ENCODE measurements at regions not wholly inside any gene's neighbourhood (a gene's known extent, or its start where the extent isn't known, plus 50 kb on each side); places are given as distances from the start of the nearest gene placed in this dataset.

DNA sequence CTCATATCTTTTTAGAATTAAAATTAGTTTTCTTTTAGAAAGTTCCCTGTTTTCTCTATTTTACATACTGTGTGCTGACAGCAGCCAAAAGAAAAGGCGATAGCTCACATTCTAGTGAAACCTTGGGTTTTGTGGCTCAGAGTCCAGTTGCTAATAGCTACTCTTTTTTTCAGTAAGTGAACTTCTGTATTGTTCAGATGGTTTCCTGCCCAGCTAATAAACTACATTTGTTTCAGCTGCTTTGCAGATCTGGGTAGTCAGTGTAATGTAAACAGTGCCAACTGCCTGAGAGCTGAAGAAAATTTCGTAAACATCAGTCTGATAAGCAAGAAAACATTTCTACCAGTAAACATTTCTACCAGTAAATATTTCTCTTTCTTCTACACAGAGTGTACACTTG, 370.2 kb downstream of the GRIA2 start:
- TF ChIP-seq EZH2phosphoT487 (IDR thresholded peaks at IDR 0.05; ENCODE audit: borderline replicate concordance, low read length): no peak
- no peak for TF ChIP-seq CTCF (conservative IDR thresholded peaks at IDR 0.05; ENCODE audit: low read depth, low read length)
- no peak for TF ChIP-seq EZH2 (IDR thresholded peaks at IDR 0.05; ENCODE audit: low read length, unreplicated experiment)
